ENCODE measurements at regions not wholly inside any gene's neighbourhood (a gene's known extent, or its start where the extent isn't known, plus 50 kb on each side); places are given as distances from the start of the nearest gene placed in this dataset.
"Not testable (repeated sequence)": the region's sequence is repeated elsewhere in the genome, so short reads cannot be mapped to it uniquely, and the experiment has no call there.

- no peak for DNase-seq (ENCODE audit: low read depth in 2 of 2)
These were observed 603.2 kb downstream of the C12orf50 start for GRCh38 chr12:87425942-87426554.

GRCh38 chr12:87421233-87421632, 608.0 kb downstream of the C12orf50 start:
- not testable (repeated sequence) for DNase-seq (ENCODE audit: low read depth in 2 of 2)

- peak; percentile 1 to 31 for DNase-seq (ENCODE audit: low read depth in 2 of 2)
These were observed 615.4 kb downstream of the C12orf50 start for GRCh38 chr12:87413784-87414183.

GRCh38 chr12:87406926-87407325, 622.3 kb downstream of the C12orf50 start:
- DNase-seq (ENCODE audit: low read depth in 2 of 2) = peak in 1 of 2 donors; percentile 2

- no peak for DNase-seq (ENCODE audit: low read depth in 2 of 2)
These were observed 623.3 kb downstream of the C12orf50 start for GRCh38 chr12:87405918-87406317.

GRCh38 chr12:87394168-87394567, 635.0 kb downstream of the C12orf50 start:
- DNase-seq (ENCODE audit: low read depth in 2 of 2) = not testable (repeated sequence)

GRCh38 chr12:87388376-87388775, 640.8 kb downstream of the C12orf50 start:
- no peak for DNase-seq (ENCODE audit: low read depth in 2 of 2)

- DNase-seq (ENCODE audit: low read depth in 2 of 2) = no peak
These were observed 643.9 kb downstream of the C12orf50 start for GRCh38 chr12:87385322-87385721.

GRCh38 chr12:87384226-87384625, 645.0 kb downstream of the C12orf50 start:
- DNase-seq (ENCODE audit: low read depth in 2 of 2) = no peak

- DNase-seq (ENCODE audit: low read depth in 2 of 2) = no peak
These were observed 645.5 kb downstream of the C12orf50 start for GRCh38 chr12:87383680-87384079.

- DNase-seq (ENCODE audit: low read depth in 2 of 2) = no peak
These were observed 646.1 kb downstream of the C12orf50 start for GRCh38 chr12:87382959-87383566.

- no peak for DNase-seq (ENCODE audit: low read depth in 2 of 2)
These were observed 646.8 kb downstream of the C12orf50 start for GRCh38 chr12:87382436-87382835.

GRCh38 chr12:87381742-87382141, 647.5 kb downstream of the C12orf50 start:
- no peak for DNase-seq (ENCODE audit: low read depth in 2 of 2)

- DNase-seq (ENCODE audit: low read depth in 2 of 2) = no peak
These were observed 650.7 kb downstream of the C12orf50 start for GRCh38 chr12:87378526-87378925.

- no peak for DNase-seq (ENCODE audit: low read depth in 2 of 2)
These were observed 652.5 kb downstream of the C12orf50 start for GRCh38 chr12:87376722-87377121.

GRCh38 chr12:87369161-87369560, 660.0 kb downstream of the C12orf50 start:
- DNase-seq (ENCODE audit: low read depth in 2 of 2) = no peak

- no peak for DNase-seq (ENCODE audit: low read depth in 2 of 2)
These were observed 660.9 kb downstream of the C12orf50 start for GRCh38 chr12:87368259-87368658.

GRCh38 chr12:87365423-87365822, 663.8 kb downstream of the C12orf50 start:
- DNase-seq (ENCODE audit: low read depth in 2 of 2) = no peak

GRCh38 chr12:87363497-87364084, 665.6 kb downstream of the C12orf50 start:
- no peak for DNase-seq (ENCODE audit: low read depth in 2 of 2)

GRCh38 chr12:87349681-87350080, 679.5 kb downstream of the C12orf50 start:
- no peak for DNase-seq (ENCODE audit: low read depth in 2 of 2)

- no peak for DNase-seq (ENCODE audit: low read depth in 2 of 2)
These were observed 681.1 kb downstream of the C12orf50 start for GRCh38 chr12:87348071-87348470.

GRCh38 chr12:87344699-87345098, 684.5 kb downstream of the C12orf50 start:
- DNase-seq (ENCODE audit: low read depth in 2 of 2) = no peak

- DNase-seq (ENCODE audit: low read depth in 2 of 2) = no peak
These were observed 690.5 kb downstream of the C12orf50 start for GRCh38 chr12:87338681-87339080.
